Panc1 (cell line): ENCODE measurements at regions not wholly inside any gene's neighbourhood (a gene's known extent, or its start where the extent isn't known, plus 50 kb on each side); places are given as distances from the start of the nearest gene placed in this dataset.

Source experiments
- ATAC-seq: fragments of 200-7000 bp; cut with Tn5 transposase; 2 replicates; pipeline ENCODE4 v1.9.1; 2020; ENCODE audit warnings: mild to moderate bottlenecking, moderate library complexity
- BruUV-seq: library from RNA; stranded (reverse); fragments of 400-500 nt; replicated peaks from 2 replicates; lab custom pipeline; 2021; lab: Mats Ljungman, UMichigan
- CTCF ChIA-PET: fragments of 300-600 bp; sonication (Branson Sonifier 250); formaldehyde crosslinking; loops from one replicate; lab custom pipeline; 2022; ENCODE audit warnings: antibody characterized with exemption; lab: Charles Lee
- POLR2A ChIA-PET: fragments of 300-600 bp; sonication (Branson Sonifier 250); formaldehyde crosslinking; loops from one replicate; lab custom pipeline; 2022; ENCODE audit warnings: antibody characterized with exemption; lab: Charles Lee
- DNase-seq: peaks from one replicate; pipeline ENCODE4 v3.0.0-alpha.2; 2010; ENCODE audit warnings: low read depth, low spot score
- H3K27ac ChIP-seq: 2 replicates; pipeline ENCODE4 v1.5.1; 2011; ENCODE audit warnings: mild to moderate bottlenecking, low read length, inconsistent platforms
- H3K27me3 ChIP-seq: fragments of 200-500 bp; sonication (Bioruptor generic); 2 replicates; pipeline ENCODE4 v1.6.0; 2014; ENCODE audit warnings: low read length, inconsistent platforms; ENCODE audit not compliant: control insufficient read depth, insufficient read depth
- H3K36me3 ChIP-seq: fragments of 200-500 bp; sonication (Bioruptor generic); 2 replicates; pipeline ENCODE4 v1.5.1; 2014; ENCODE audit warnings: inconsistent platforms, mild to moderate bottlenecking, low read length, moderate library complexity; ENCODE audit not compliant: control insufficient read depth, insufficient read depth
- H3K4me1 ChIP-seq: 2 replicates; pipeline ENCODE4 v1.5.1; 2011; ENCODE audit warnings: inconsistent platforms, mild to moderate bottlenecking, low read length, moderate library complexity; ENCODE audit not compliant: control insufficient read depth, insufficient read depth
- H3K4me3 ChIP-seq, 2 experiments: 2 replicates each; pipeline ENCODE4 v1.5.1; 2011 to 2012; ENCODE audit warnings: low read depth in 2 of 2, low read length in 2 of 2, mild to moderate bottlenecking in 2 of 2, inconsistent platforms in 1 of 2, moderate library complexity in 1 of 2
- H3K9me3 ChIP-seq: fragments of 200-500 bp; sonication (Bioruptor generic); 2 replicates; pipeline ENCODE4 v1.5.1; 2014; ENCODE audit warnings: low read depth, mild to moderate bottlenecking, inconsistent platforms, low read length, moderate library complexity; ENCODE audit not compliant: control insufficient read depth, insufficient read depth
- POLR2AphosphoS5 ChIP-seq: IDR thresholded peaks from 2 replicates; pipeline ENCODE4 v1.6.1; 2012; ENCODE audit warnings: mild to moderate bottlenecking, low read depth, low read length, moderate library complexity
- REST ChIP-seq, 2 experiments: IDR thresholded peaks; 2 replicates each; pipeline ENCODE4 v1.6.1; 2011 to 2012; ENCODE audit warnings: low read depth in 2 of 2, control low read depth in 1 of 2, low read length in 1 of 2, mild to moderate bottlenecking in 1 of 2, moderate library complexity in 1 of 2; ENCODE audit not compliant: insufficient read depth in 1 of 2
- SIN3A ChIP-seq: IDR thresholded peaks from 2 replicates; pipeline ENCODE4 v1.6.1; 2012; ENCODE audit warnings: low read depth, mild to moderate bottlenecking, low read length, moderate library complexity, borderline replicate concordance; ENCODE audit not compliant: insufficient read depth
- TCF7L2 ChIP-seq: IDR thresholded peaks from 2 replicates; pipeline ENCODE4 v1.6.1; 2011; ENCODE audit warnings: mild to moderate bottlenecking, low read depth, low read length, inconsistent platforms
- in situ Hi-C: cut with HindIII; loops from 2 replicates; pipeline ENCODE4 v1.10.0; 2016; ENCODE audit warnings: low sequenced_read_pairs, low pct_unique_long_range_greater_than_20kb
- intact Hi-C: fragments of 100-400 bp; cut with micrococcal nuclease; formaldehyde crosslinking; loops from one replicate; pipeline ENCODE4 v1.10.0; 2022; ENCODE audit not compliant: unreplicated experiment
- TF ChIP-seq, protein P1 (sequence below): fragments of 450-650 bp; IDR thresholded peaks from 2 replicates; pipeline ENCODE4 v1.5.1; 2017; ENCODE audit warnings: mild to moderate bottlenecking

- TF ChIP-seq, protein P1, sequence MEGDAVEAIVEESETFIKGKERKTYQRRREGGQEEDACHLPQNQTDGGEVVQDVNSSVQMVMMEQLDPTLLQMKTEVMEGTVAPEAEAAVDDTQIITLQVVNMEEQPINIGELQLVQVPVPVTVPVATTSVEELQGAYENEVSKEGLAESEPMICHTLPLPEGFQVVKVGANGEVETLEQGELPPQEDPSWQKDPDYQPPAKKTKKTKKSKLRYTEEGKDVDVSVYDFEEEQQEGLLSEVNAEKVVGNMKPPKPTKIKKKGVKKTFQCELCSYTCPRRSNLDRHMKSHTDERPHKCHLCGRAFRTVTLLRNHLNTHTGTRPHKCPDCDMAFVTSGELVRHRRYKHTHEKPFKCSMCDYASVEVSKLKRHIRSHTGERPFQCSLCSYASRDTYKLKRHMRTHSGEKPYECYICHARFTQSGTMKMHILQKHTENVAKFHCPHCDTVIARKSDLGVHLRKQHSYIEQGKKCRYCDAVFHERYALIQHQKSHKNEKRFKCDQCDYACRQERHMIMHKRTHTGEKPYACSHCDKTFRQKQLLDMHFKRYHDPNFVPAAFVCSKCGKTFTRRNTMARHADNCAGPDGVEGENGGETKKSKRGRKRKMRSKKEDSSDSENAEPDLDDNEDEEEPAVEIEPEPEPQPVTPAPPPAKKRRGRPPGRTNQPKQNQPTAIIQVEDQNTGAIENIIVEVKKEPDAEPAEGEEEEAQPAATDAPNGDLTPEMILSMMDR: no peak
- TF ChIP-seq POLR2AphosphoS5 (no peak), TCF7L2 (no peak), SIN3A (no peak), REST (IDR thresholded peaks at IDR 0.05; ENCODE audit: insufficient read depth in 1 of 2, low read depth in 2 of 2, low read length in 1 of 2) (no peak)
- ATAC-seq (no peak), DNase-seq (no peak)
- no peak overlapping the region for H3K27ac ChIP-seq
- ChIA-PET POLR2A (no interaction called here), CTCF (no interaction called here)
- no peaks in the 10 kb centered on the region for H3K9me3 ChIP-seq
- in situ Hi-C loops: no loop called here
- H3K27me3 ChIP-seq: no peaks in the 10 kb centered on the region
- no peaks in the 10 kb centered on the region for H3K36me3 ChIP-seq
- intact Hi-C loops: no loop called here
- H3K4me3 ChIP-seq: no peak overlapping the region
- H3K4me1 ChIP-seq: no peaks in the 10 kb centered on the region
- no TSS peak for BruUV-seq
These were observed 664.8 kb downstream of the MMUT start for GRCh38 chr6:48798296-48798695.

- intact Hi-C loops (no loop called here), in situ Hi-C loops (no loop called here)
- H3K27ac ChIP-seq: no peak overlapping the region
- H3K27me3 ChIP-seq: no peaks in the 10 kb centered on the region
- H3K4me1 ChIP-seq: no peaks in the 10 kb centered on the region
- H3K4me3 ChIP-seq: no peak overlapping the region
- no peak for TF ChIP-seq REST (IDR thresholded peaks at IDR 0.05; ENCODE audit: insufficient read depth in 1 of 2, low read depth in 2 of 2, low read length in 1 of 2)
- TF ChIP-seq SIN3A: no peak
- TF ChIP-seq POLR2AphosphoS5: no peak
- TF ChIP-seq TCF7L2: no peak
- TF ChIP-seq, protein P1: no peak
- no peaks in the 10 kb centered on the region for H3K9me3 ChIP-seq
- ChIA-PET CTCF (no interaction called here), POLR2A (no interaction called here)
- no peak for DNase-seq
- no peaks in the 10 kb centered on the region for H3K36me3 ChIP-seq
- no peak for ATAC-seq
- no TSS peak for BruUV-seq
These were observed 671.2 kb upstream of the PTCHD4 start for GRCh38 chr6:48782225-48782624.
